Natural killer cell (primary cell): ENCODE measurements at regions not wholly inside any gene's neighbourhood (a gene's known extent, or its start where the extent isn't known, plus 50 kb on each side); places are given as distances from the start of the nearest gene placed in this dataset.

Source experiments
- ATAC-seq, 3 donors: fragments of 150-1000 bp in 2 of 3; fragments of 200-7000 bp in 1 of 3; cut with Tn5 transposase; 1 replicate in 1 of 3; 2 replicates in 2 of 3; pipeline ENCODE4 v1.10.0; 2021; ENCODE audit warnings: mild to moderate bottlenecking in 2 of 3, moderate library complexity in 2 of 3
- DNase-seq, 2 donors: peaks; one replicate each; pipeline versions ENCODE4 v3.0.0 to v3.0.0-alpha.2; 2013 to 2021; ENCODE audit warnings: mixed read lengths in 1 of 2
- H3K27ac ChIP-seq: one replicate; pipeline ENCODE4 v1.5.1; 2013; ENCODE audit warnings: mild to moderate bottlenecking, low read length
- H3K27me3 ChIP-seq: one replicate; pipeline ENCODE4 v1.6.1; 2013; ENCODE audit warnings: low read length; ENCODE audit not compliant: control insufficient read depth, insufficient read depth
- H3K36me3 ChIP-seq: one replicate; pipeline ENCODE4 v1.6.1; 2013; ENCODE audit warnings: low read length; ENCODE audit not compliant: control insufficient read depth, insufficient read depth
- H3K4me1 ChIP-seq: one replicate; pipeline ENCODE4 v1.6.1; 2013; ENCODE audit warnings: low read length; ENCODE audit not compliant: control insufficient read depth, insufficient read depth
- H3K4me3 ChIP-seq: one replicate; pipeline ENCODE4 v1.5.1; 2013; ENCODE audit warnings: low read length
- H3K9me3 ChIP-seq: one replicate; pipeline ENCODE4 v1.6.1; 2013; ENCODE audit warnings: low read length; ENCODE audit not compliant: control insufficient read depth, insufficient read depth
- H3K27ac Mint-ChIP-seq, 2 donors: one replicate each; pipeline ENCODE4 v1.8.0; 2022; ENCODE audit warnings: mild to moderate bottlenecking in 2 of 2, mixed read lengths in 2 of 2, moderate library complexity in 1 of 2
- H3K27me3 Mint-ChIP-seq, 2 donors: one replicate each; pipeline ENCODE4 v1.8.0; 2022; ENCODE audit warnings: low read depth in 2 of 2, mixed read lengths in 2 of 2
- H3K36me3 Mint-ChIP-seq: one replicate; pipeline ENCODE4 v1.8.0; 2022; ENCODE audit warnings: mixed read lengths
- H3K4me1 Mint-ChIP-seq, 2 donors: one replicate each; pipeline ENCODE4 v1.8.0; 2022; ENCODE audit warnings: mixed read lengths in 2 of 2
- H3K4me3 Mint-ChIP-seq: one replicate; pipeline ENCODE4 v1.8.0; 2022; ENCODE audit warnings: mild to moderate bottlenecking, moderate library complexity, mixed read lengths
- H3K9me3 Mint-ChIP-seq, 2 donors: one replicate each; pipeline ENCODE4 v1.8.0; 2022; ENCODE audit warnings: mixed read lengths in 2 of 2
- WGBS: methylation state at CpG from one replicate; pipeline ENCODE4 v1.1.7; 2013; ENCODE audit warnings: missing lambda C conversion rate; ENCODE audit not compliant: insufficient coverage; 5-methylcytosine and 5-hydroxymethylcytosine counted together
- intact Hi-C: fragments of 100-400 bp; cut with micrococcal nuclease; formaldehyde crosslinking; loops from one replicate; pipeline ENCODE4 v1.14.2; 2022
- TF ChIP-seq, protein P1 (sequence below): fragments of 200-600 bp; IDR thresholded peaks from one replicate; pipeline ENCODE4 v1.8.0; 2022; ENCODE audit warnings: antibody characterized with exemption

DNA sequence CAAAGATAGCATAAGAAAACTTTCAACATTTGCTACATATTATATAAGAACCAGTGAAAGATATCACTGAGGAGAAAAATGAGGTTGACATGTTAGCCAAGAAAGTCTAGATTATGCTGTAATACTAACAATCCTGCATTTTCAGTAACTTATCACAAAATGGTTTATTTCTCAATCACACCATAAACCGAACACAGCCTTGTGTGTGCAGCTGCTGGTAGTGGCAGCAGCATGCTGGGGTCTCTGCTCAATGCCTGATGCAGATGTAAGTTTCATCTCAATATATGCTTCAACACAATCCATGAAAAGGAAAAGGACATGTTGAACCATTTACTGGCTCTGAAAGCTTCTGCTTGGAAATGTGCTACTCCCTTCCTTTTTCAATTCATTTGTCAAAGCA, 376.3 kb downstream of the GPD2 start:
- H3K9me3 Mint-ChIP-seq, result peaks cover 7 to 13% of the 10 kb centered on the region in 2 donors
- Histone ChIP-seq H3K4me3 (no peak overlapping the region), H3K27ac (no peak overlapping the region), H3K27me3 (no peaks in the 10 kb centered on the region), H3K9me3 (no peaks in the 10 kb centered on the region), H3K4me1 (no peaks in the 10 kb centered on the region), H3K36me3 (no peaks in the 10 kb centered on the region)
- intact Hi-C loops, result no loop called here
- H3K36me3 Mint-ChIP-seq, result no peaks in the 10 kb centered on the region
- no peaks in the 10 kb centered on the region for H3K4me1 Mint-ChIP-seq
- DNase-seq (no peak), ATAC-seq (no peak)
- no peak overlapping the region for H3K4me3 Mint-ChIP-seq
- 80% methylated on average over 1 of the region's 1 CpG for WGBS
- TF ChIP-seq, protein P1, sequence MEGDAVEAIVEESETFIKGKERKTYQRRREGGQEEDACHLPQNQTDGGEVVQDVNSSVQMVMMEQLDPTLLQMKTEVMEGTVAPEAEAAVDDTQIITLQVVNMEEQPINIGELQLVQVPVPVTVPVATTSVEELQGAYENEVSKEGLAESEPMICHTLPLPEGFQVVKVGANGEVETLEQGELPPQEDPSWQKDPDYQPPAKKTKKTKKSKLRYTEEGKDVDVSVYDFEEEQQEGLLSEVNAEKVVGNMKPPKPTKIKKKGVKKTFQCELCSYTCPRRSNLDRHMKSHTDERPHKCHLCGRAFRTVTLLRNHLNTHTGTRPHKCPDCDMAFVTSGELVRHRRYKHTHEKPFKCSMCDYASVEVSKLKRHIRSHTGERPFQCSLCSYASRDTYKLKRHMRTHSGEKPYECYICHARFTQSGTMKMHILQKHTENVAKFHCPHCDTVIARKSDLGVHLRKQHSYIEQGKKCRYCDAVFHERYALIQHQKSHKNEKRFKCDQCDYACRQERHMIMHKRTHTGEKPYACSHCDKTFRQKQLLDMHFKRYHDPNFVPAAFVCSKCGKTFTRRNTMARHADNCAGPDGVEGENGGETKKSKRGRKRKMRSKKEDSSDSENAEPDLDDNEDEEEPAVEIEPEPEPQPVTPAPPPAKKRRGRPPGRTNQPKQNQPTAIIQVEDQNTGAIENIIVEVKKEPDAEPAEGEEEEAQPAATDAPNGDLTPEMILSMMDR, result no peak
- H3K27me3 Mint-ChIP-seq, result no peaks in the 10 kb centered on the region
- no peak overlapping the region for H3K27ac Mint-ChIP-seq

DNA sequence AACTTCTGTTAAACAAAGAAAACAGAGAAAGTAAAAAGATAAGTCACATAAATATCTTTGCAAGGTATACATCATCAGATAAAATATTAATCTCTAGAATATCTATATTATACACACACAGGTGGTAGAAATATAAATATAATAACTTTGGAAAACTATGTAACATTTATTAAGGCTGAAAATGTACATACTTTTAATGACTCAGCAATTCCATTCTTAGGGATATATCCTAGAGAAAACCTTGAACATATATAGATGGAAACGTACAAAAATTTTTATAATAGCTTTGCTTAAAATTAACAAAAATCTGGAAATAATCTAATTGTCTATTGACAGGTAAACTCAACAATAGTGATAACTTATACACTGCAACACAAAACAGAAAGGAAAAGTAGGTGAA, 381.3 kb downstream of the GPD2 start:
- Histone ChIP-seq H3K9me3 (no peaks in the 10 kb centered on the region), H3K4me3 (no peak overlapping the region), H3K27ac (no peak overlapping the region), H3K36me3 (no peaks in the 10 kb centered on the region), H3K27me3 (no peaks in the 10 kb centered on the region), H3K4me1 (no peaks in the 10 kb centered on the region)
- ATAC-seq (no peak), DNase-seq (no peak)
- Mint-ChIP-seq H3K36me3 (no peaks in the 10 kb centered on the region), H3K27me3 (no peaks in the 10 kb centered on the region), H3K4me3 (no peak overlapping the region), H3K4me1 (no peaks in the 10 kb centered on the region), H3K27ac (no peak overlapping the region), H3K9me3 (peaks cover 4 to 8% of the 10 kb centered on the region in 2 donors)
- whole genome bisulfite sequencing, result no CpG with 5 or more reads among the region's 1 CpG
- TF ChIP-seq, protein P1, result no peak
- intact Hi-C loops, result no loop called here

- H3K27me3 Mint-ChIP-seq, result no peaks in the 10 kb centered on the region
- ATAC-seq, result no peak
- WGBS, result 91% methylated on average over 5 of the region's 6 CpGs
Measured at GRCh38 chr2:156818221-156818620, 382.0 kb downstream of the GPD2 start.

DNA sequence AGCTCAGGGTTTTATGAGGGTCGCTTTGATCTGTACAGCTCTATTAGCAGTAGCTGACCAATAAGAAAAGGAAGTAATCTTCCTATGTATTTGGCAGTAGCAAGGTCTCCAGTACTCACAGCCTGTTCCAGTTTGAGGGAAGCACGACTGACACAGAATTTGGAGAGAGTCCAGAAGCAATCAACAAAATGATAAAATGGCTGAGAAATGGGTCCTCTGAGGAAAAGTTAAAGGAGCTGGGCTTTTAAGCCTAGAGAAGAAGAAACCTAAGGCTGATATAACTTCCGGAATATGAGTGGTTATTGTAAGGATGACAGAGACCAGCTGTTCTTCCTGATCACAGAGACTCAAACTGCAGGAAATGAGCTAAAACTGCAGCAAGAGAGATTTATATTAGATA, 382.8 kb downstream of the GPD2 start:
- intact Hi-C loops, result no loop called here
- no peaks in the 10 kb centered on the region for H3K27me3 ChIP-seq
- no peak for ATAC-seq
- H3K4me1 ChIP-seq, result no peaks in the 10 kb centered on the region
- no peaks in the 10 kb centered on the region for H3K36me3 ChIP-seq
- Mint-ChIP-seq H3K36me3 (no peaks in the 10 kb centered on the region), H3K27ac (no peak overlapping the region), H3K27me3 (no peaks in the 10 kb centered on the region), H3K4me1 (no peaks in the 10 kb centered on the region), H3K4me3 (no peak overlapping the region), H3K9me3 (peaks cover 4 to 8% of the 10 kb centered on the region in 2 donors)
- no peaks in the 10 kb centered on the region for H3K9me3 ChIP-seq
- no peak overlapping the region for H3K27ac ChIP-seq
- WGBS, result 70% methylated on average over 3 of the region's 3 CpGs
- DNase-seq, result no peak
- no peak overlapping the region for H3K4me3 ChIP-seq
- TF ChIP-seq, protein P1, result no peak

More at GRCh38 chr2:156818221-156818620, 382.0 kb downstream of the GPD2 start:
- intact Hi-C loops, result no loop called here
- no peaks in the 10 kb centered on the region for H3K4me1 ChIP-seq
- TF ChIP-seq, protein P1, result no peak
- no peaks in the 10 kb centered on the region for H3K36me3 ChIP-seq
- DNase-seq, result no peak
- Mint-ChIP-seq H3K4me3 (no peak overlapping the region), H3K27ac (no peak overlapping the region), H3K4me1 (no peaks in the 10 kb centered on the region), H3K9me3 (peaks cover 4 to 8% of the 10 kb centered on the region in 2 donors), H3K36me3 (no peaks in the 10 kb centered on the region)
- no peaks in the 10 kb centered on the region for H3K27me3 ChIP-seq
- no peak overlapping the region for H3K4me3 ChIP-seq
- no peaks in the 10 kb centered on the region for H3K9me3 ChIP-seq
- no peak overlapping the region for H3K27ac ChIP-seq
